BE2C (cell line): ENCODE measurements at regions not wholly inside any gene's neighbourhood (a gene's known extent, or its start where the extent isn't known, plus 50 kb on each side); places are given as distances from the start of the nearest gene placed in this dataset.

ENCODE experiments used
- DNase-seq: peaks from one replicate; pipeline ENCODE4 v3.0.0-alpha.2; 2020
- H3K27me3 ChIP-seq: fragments of 250-450 bp; sonication (Bioruptor Pico); 2 replicates; pipeline ENCODE4 v1.5.1; 2020; ENCODE audit warnings: mild to moderate bottlenecking
- H3K36me3 ChIP-seq: fragments of 250-450 bp; sonication (Bioruptor Pico); 2 replicates; pipeline ENCODE4 v1.5.1; 2020; ENCODE audit warnings: mild to moderate bottlenecking
- H3K4me1 ChIP-seq: fragments of 250-450 bp; sonication (Bioruptor Pico); 2 replicates; pipeline ENCODE4 v1.5.1; 2020
- H3K4me3 ChIP-seq: 2 replicates; pipeline ENCODE4 v1.5.1; 2011; ENCODE audit warnings: low read depth, low read length
- H3K9me3 ChIP-seq: fragments of 250-450 bp; sonication (Bioruptor Pico); 2 replicates; pipeline ENCODE4 v1.5.1; 2020
- CTCF ChIP-seq: IDR thresholded peaks from 2 replicates; pipeline ENCODE4 v1.5.1; 2012; ENCODE audit warnings: mild to moderate bottlenecking, low read depth, low read length

DNA sequence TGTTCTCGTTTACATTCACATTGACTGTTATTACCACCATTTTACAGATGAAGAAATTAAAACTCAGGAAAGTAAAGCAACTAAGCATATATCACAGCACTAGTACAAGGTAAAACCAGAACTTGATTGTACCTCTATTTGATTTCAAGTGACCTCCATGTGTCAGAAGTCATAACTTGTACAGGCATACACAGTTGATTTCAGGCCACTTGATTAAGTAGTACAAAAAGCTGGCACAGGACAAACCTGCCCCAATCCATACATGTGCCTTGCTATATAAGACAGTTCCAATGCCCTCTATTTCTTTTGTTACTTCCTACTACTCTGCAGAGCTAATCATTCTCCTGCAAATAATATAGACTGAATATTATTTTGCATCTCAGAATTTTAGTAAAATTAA is 58.8 kb upstream of the VGLL2 start:
- no peak for DNase-seq
- no peak for TF ChIP-seq CTCF
- Histone ChIP-seq H3K36me3 (no peaks in the 10 kb centered on the region), H3K4me1 (no peaks in the 10 kb centered on the region), H3K4me3 (no peak overlapping the region), H3K27me3 (no peaks in the 10 kb centered on the region), H3K9me3 (no peaks in the 10 kb centered on the region)

DNA sequence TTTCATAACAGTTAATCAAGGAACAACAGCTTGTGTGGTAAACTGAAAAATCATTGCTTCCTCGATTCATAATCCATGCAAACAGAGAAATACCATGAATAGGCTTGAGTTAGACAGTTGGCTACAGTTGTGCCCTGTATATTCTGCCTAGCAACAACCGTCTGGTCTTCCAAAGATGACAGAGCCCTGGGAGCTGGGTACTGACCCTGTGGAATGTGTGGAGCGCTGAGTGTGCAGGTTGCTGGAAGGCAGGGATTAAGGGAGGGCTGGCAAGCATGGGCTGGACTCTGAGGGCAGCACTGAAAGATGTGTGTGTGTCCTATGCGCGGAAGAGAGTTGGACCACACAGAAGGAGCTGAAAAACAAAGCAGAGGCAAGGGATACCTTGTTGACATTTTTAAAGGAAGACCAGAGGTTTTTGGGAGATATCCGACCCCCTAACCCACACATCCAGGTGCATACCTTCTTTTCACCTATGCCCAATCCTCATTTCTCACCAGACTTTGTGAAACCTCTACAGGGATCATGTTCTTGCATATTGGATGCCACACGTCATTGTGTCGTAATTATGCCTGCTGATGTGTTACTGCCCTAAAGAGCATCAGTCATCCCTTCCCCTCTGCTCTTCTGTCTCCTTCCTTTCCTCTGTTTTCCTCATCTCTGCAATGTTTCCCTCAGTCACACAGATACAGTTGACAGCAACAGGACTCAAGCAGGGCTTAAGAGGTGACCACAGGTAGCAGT is 58.2 kb upstream of the VGLL2 start:
- Histone ChIP-seq H3K4me1 (no peaks in the 10 kb centered on the region), H3K9me3 (no peaks in the 10 kb centered on the region), H3K27me3 (no peaks in the 10 kb centered on the region), H3K4me3 (no peak overlapping the region), H3K36me3 (no peaks in the 10 kb centered on the region)
- TF ChIP-seq CTCF: no peak
- no peak for DNase-seq

DNA sequence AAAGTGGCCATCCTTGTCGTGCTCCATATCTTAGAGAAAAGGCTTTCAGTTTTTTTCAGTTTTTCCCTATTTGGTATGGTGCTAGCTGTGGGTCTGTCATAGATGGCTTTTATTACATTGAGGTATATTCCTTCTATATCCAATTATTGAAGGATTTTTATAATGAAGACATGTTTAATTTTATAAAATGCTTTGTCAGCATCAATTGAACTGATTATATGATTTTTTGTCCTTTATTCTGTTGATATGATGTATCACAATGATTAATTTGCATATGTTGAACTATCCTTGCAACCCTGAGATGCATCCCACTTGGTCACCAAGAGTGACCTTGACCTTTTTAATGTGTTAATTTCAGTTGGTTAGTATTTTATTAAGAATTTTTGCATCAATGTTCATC is 55.1 kb upstream of the VGLL2 start:
- H3K27me3 ChIP-seq: no peaks in the 10 kb centered on the region
- no peak for DNase-seq
- H3K36me3 ChIP-seq: no peaks in the 10 kb centered on the region
- no peaks in the 10 kb centered on the region for H3K9me3 ChIP-seq
- no peak for TF ChIP-seq CTCF
- no peak overlapping the region for H3K4me3 ChIP-seq
- H3K4me1 ChIP-seq: no peaks in the 10 kb centered on the region

DNA sequence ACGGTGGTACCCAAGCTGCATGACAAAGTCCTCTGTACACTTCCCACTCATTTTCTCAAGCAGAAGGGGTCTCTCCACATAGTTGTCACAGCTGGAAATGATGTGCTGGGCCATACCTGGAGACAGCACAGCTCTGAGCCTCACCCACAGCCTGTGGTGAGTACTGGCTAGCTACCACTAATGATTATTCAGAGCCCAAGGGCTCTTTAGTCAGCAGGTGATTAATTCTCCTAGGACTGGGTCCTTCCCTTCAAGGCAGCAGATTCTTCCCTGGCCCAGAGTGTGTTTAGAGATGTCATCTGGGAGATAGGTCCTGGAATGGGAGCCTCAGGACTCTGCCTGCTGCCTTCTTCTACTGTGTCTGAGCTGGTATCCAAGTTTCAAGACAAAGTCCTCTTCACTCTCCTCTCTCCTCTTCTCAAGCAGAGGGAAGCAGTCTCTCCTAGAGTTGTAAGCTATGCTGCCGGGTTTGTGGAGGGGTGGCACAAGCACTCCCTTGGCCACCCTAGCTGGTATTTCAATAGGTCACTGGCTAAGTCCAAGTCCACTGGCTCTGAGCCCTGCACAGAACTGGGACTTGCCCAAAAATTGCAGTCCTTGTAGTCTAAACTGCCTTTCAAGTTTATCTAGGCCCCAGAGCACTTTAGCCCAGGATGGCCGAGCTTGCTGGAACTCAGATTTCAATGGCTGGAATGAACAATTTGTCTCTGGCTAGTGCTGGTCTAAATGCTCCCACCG is 49.8 kb upstream of the VGLL2 start:
- Histone ChIP-seq H3K4me1 (no peaks in the 10 kb centered on the region), H3K4me3 (no peak overlapping the region), H3K36me3 (no peaks in the 10 kb centered on the region), H3K27me3 (no peaks in the 10 kb centered on the region), H3K9me3 (no peaks in the 10 kb centered on the region)
- no peak for DNase-seq
- no peak for TF ChIP-seq CTCF
